ENCODE measurements at regions not wholly inside any gene's neighbourhood (a gene's known extent, or its start where the extent isn't known, plus 50 kb on each side); places are given as distances from the start of the nearest gene placed in this dataset.
"Not testable (repeated sequence)": the region's sequence is repeated elsewhere in the genome, so short reads cannot be mapped to it uniquely, and the experiment has no call there.

- FAIRE-seq = not testable (repeated sequence)
Observed at GRCh38 chr16:29294400-29294933, 112.0 kb downstream of the NPIPB11 start.

GRCh38 chr16:29293545-29293944, 113.0 kb downstream of the NPIPB11 start:
- not testable (repeated sequence) for FAIRE-seq

- not testable (repeated sequence) for FAIRE-seq
Observed at GRCh38 chr16:29292952-29293471, 113.5 kb downstream of the NPIPB11 start.

- FAIRE-seq = not testable (repeated sequence)
Observed at GRCh38 chr16:29291329-29292271, 114.9 kb downstream of the NPIPB11 start.

GRCh38 chr16:29290631-29291247, 115.8 kb downstream of the NPIPB11 start:
- no peak for FAIRE-seq

- FAIRE-seq = not testable (repeated sequence)
Observed at GRCh38 chr16:29289516-29290239, 116.8 kb downstream of the NPIPB11 start.

- FAIRE-seq = peak; percentile 77
Observed at GRCh38 chr16:29288711-29289474, 117.6 kb downstream of the NPIPB11 start.

- not testable (repeated sequence) for FAIRE-seq
Observed at GRCh38 chr16:29287871-29288535, 118.5 kb downstream of the NPIPB11 start.

GRCh38 chr16:29287246-29287645, 119.3 kb downstream of the NPIPB11 start:
- not testable (repeated sequence) for FAIRE-seq

GRCh38 chr16:29286796-29287195, 119.7 kb downstream of the NPIPB11 start:
- FAIRE-seq = not testable (repeated sequence)

- FAIRE-seq = not testable (repeated sequence)
Observed at GRCh38 chr16:29286161-29286560, 120.3 kb downstream of the NPIPB11 start.

GRCh38 chr16:29285151-29285885, 121.2 kb downstream of the NPIPB11 start:
- not testable (repeated sequence) for FAIRE-seq

- FAIRE-seq = peak; percentile 42
Observed at GRCh38 chr16:29284723-29285122, 121.8 kb downstream of the NPIPB11 start.

GRCh38 chr16:29284159-29284558, 122.4 kb downstream of the NPIPB11 start:
- not testable (repeated sequence) for FAIRE-seq

- not testable (repeated sequence) for FAIRE-seq
Observed at GRCh38 chr16:29278097-29278871, 128.2 kb downstream of the NPIPB11 start.

GRCh38 chr16:29276446-29276845, 130.1 kb downstream of the NPIPB11 start:
- not testable (repeated sequence) for FAIRE-seq

- not testable (repeated sequence) for FAIRE-seq
Observed at GRCh38 chr16:29274055-29275035, 132.2 kb downstream of the NPIPB11 start.
